Gastrocnemius medialis (tissue), 4 donors: ENCODE measurements at regions not wholly inside any gene's neighbourhood (a gene's known extent, or its start where the extent isn't known, plus 50 kb on each side); places are given as distances from the start of the nearest gene placed in this dataset.

Source experiments
- ATAC-seq, 2 donors: fragments of 150-250 bp; one replicate each; pipeline ENCODE4 v1.9.1; 2016
- DNase-seq, 2 donors: peaks; one replicate each; pipeline ENCODE4 v3.0.0-alpha.2; 2019
- H3K27ac ChIP-seq, 4 donors: fragments of 200-600 bp; sonication (generic); 1 replicate in 1 of 4; 2 replicates in 3 of 4; pipeline ENCODE4 v1.5.1; 2016 to 2018; ENCODE audit warnings: mild to moderate bottlenecking in 2 of 4, moderate library complexity in 1 of 4
- H3K27me3 ChIP-seq, 3 donors: fragments of 200-600 bp; sonication (generic) in 2 of 3; 1 replicate in 1 of 3; 2 replicates in 2 of 3; pipeline versions ENCODE4 v1.5.1 to v1.6.0; 2016 to 2019; ENCODE audit warnings: mild to moderate bottlenecking in 1 of 3, moderate library complexity in 1 of 3
- H3K36me3 ChIP-seq, 2 donors: fragments of 200-600 bp; sonication (generic) in 1 of 2; one replicate each; pipeline ENCODE4 v1.5.1; 2017 to 2018
- H3K4me1 ChIP-seq, 2 donors: fragments of 200-600 bp; sonication (generic) in 1 of 2; one replicate each; pipeline ENCODE4 v1.5.1; 2016 to 2017; ENCODE audit warnings: mild to moderate bottlenecking in 2 of 2
- H3K4me3 ChIP-seq, 4 donors: fragments of 200-600 bp; sonication (generic) in 3 of 4; 1 replicate in 1 of 4; 2 replicates in 3 of 4; pipeline ENCODE4 v1.5.1; 2016 to 2019; ENCODE audit warnings: mild to moderate bottlenecking in 2 of 4
- H3K9me3 ChIP-seq, 3 donors: fragments of 200-600 bp; sonication (generic) in 2 of 3; 1 replicate in 1 of 3; 2 replicates in 2 of 3; pipeline ENCODE4 v1.5.1; 2016 to 2019
- CTCF ChIP-seq, 5 experiments: fragments of 450-650 bp in 3 of 5; fragments of 200-600 bp in 2 of 5; sonication (generic) in 2 of 5; IDR thresholded peaks in 4 of 5; conservative IDR thresholded peaks in 1 of 5; 1 replicate in 4 of 5; 2 replicates in 1 of 5; pipeline ENCODE4 v1.5.1; 2016 to 2019; ENCODE audit warnings: antibody characterized with exemption in 5 of 5, mild to moderate bottlenecking in 3 of 5, moderate library complexity in 3 of 5
- POLR2A ChIP-seq, 2 donors: fragments of 450-650 bp; IDR thresholded peaks; one replicate each; pipeline ENCODE4 v1.6.1; 2017; ENCODE audit warnings: antibody characterized with exemption in 2 of 2, mild to moderate bottlenecking in 2 of 2, moderate library complexity in 2 of 2
- in situ Hi-C, 4 donors: fragments of 200-750 bp; cut with MboI; loops; one replicate each; pipeline versions ENCODE4 v1.15.0 to v1.8.0; 2017; ENCODE audit warnings: low sequenced_read_pairs in 4 of 4
- intact Hi-C: fragments of 100-400 bp; cut with DNase I; formaldehyde crosslinking; loops from one replicate; pipeline ENCODE4 v1.15.1; 2023; ENCODE audit warnings: low total_unique reads

- H3K27ac ChIP-seq: no peak overlapping the region
- H3K36me3 ChIP-seq: no peaks in the 10 kb centered on the region
- no peak for ATAC-seq
- in situ Hi-C loops (no loop called here), intact Hi-C loops (no loop called here)
- no peak overlapping the region for H3K4me3 ChIP-seq
- H3K9me3 ChIP-seq: no peaks in the 10 kb centered on the region
- H3K4me1 ChIP-seq: peaks cover 7 to 8% of the 10 kb centered on the region in 2 donors
- TF ChIP-seq CTCF (IDR thresholded peaks at IDR 0.05 in 4 of 5, conservative IDR thresholded peaks at IDR 0.05 in 1 of 5): no peak
- no peak for TF ChIP-seq POLR2A (IDR thresholded peaks at IDR 0.05)
- no peak for DNase-seq
- peaks cover 25 to 33% (median 28%) of the 10 kb centered on the region in 3 donors for H3K27me3 ChIP-seq
Observed at GRCh38 chr1:90840352-90840751, 123.2 kb upstream of the BARHL2 start.

- DNase-seq (no peak), ATAC-seq (no peak)
- intact Hi-C loops (no loop called here), in situ Hi-C loops (no loop called here)
- no peaks in the 10 kb centered on the region for H3K36me3 ChIP-seq
- TF ChIP-seq POLR2A (IDR thresholded peaks at IDR 0.05) (no peak), CTCF (IDR thresholded peaks at IDR 0.05 in 4 of 5, conservative IDR thresholded peaks at IDR 0.05 in 1 of 5) (no peak)
- no peak overlapping the region for H3K4me3 ChIP-seq
- H3K27me3 ChIP-seq: peaks cover 35 to 44% (median 37%) of the 10 kb centered on the region in 3 donors
- H3K4me1 ChIP-seq: peaks cover 8 to 10% of the 10 kb centered on the region in 2 donors
- H3K27ac ChIP-seq: no peak overlapping the region
- H3K9me3 ChIP-seq: no peaks in the 10 kb centered on the region
Observed at GRCh38 chr1:90839323-90839722, 122.2 kb upstream of the BARHL2 start.

GRCh38 chr1:90838720-90839119 lies 121.6 kb upstream of the BARHL2 start:
- Histone ChIP-seq H3K4me1 (peaks cover 8 to 10% of the 10 kb centered on the region in 2 donors), H3K36me3 (no peaks in the 10 kb centered on the region), H3K27ac (no peak overlapping the region), H3K27me3 (peaks cover 37 to 50% (median 40%) of the 10 kb centered on the region in 3 donors), H3K9me3 (no peaks in the 10 kb centered on the region), H3K4me3 (no peak overlapping the region)
- in situ Hi-C loops (no loop called here), intact Hi-C loops (no loop called here)
- DNase-seq (no peak), ATAC-seq (no peak)
- TF ChIP-seq CTCF (IDR thresholded peaks at IDR 0.05 in 4 of 5, conservative IDR thresholded peaks at IDR 0.05 in 1 of 5): no peak
- TF ChIP-seq POLR2A (IDR thresholded peaks at IDR 0.05): no peak

GRCh38 chr1:90837420-90837819 lies 120.3 kb upstream of the BARHL2 start:
- Histone ChIP-seq H3K27me3 (peaks cover 37 to 51% (median 48%) of the 10 kb centered on the region in 3 donors), H3K9me3 (no peaks in the 10 kb centered on the region), H3K4me3 (no peak overlapping the region), H3K36me3 (no peaks in the 10 kb centered on the region), H3K27ac (no peak overlapping the region), H3K4me1 (peaks cover 8 to 10% of the 10 kb centered on the region in 2 donors)
- in situ Hi-C loops: no loop called here
- DNase-seq: no peak
- TF ChIP-seq POLR2A (IDR thresholded peaks at IDR 0.05) (no peak), CTCF (IDR thresholded peaks at IDR 0.05 in 4 of 5, conservative IDR thresholded peaks at IDR 0.05 in 1 of 5) (no peak)
- intact Hi-C loops: no loop called here
- ATAC-seq: no peak

- Histone ChIP-seq H3K27ac (no peak overlapping the region), H3K4me1 (peaks cover 8 to 10% of the 10 kb centered on the region in 2 donors), H3K9me3 (no peaks in the 10 kb centered on the region), H3K27me3 (peaks cover 37 to 51% (median 48%) of the 10 kb centered on the region in 3 donors), H3K4me3 (peak overlapping the region; percentile 41 to 53 (median 46)), H3K36me3 (no peaks in the 10 kb centered on the region)
- intact Hi-C loops (no loop called here), in situ Hi-C loops (no loop called here)
- DNase-seq: no peak
- TF ChIP-seq CTCF (IDR thresholded peaks at IDR 0.05 in 4 of 5, conservative IDR thresholded peaks at IDR 0.05 in 1 of 5) (no peak), POLR2A (IDR thresholded peaks at IDR 0.05) (no peak)
- no peak for ATAC-seq
Observed at GRCh38 chr1:90836345-90836679, 119.2 kb upstream of the BARHL2 start.
